HG03060 (cell line): ENCODE measurements at regions not wholly inside any gene's neighbourhood (a gene's known extent, or its start where the extent isn't known, plus 50 kb on each side); places are given as distances from the start of the nearest gene placed in this dataset.
"Not testable (repeated sequence)": the region's sequence is repeated elsewhere in the genome, so short reads cannot be mapped to it uniquely, and the experiment has no call there.

Experiments used
- ATAC-seq: cut with Tn5 transposase; IDR thresholded peaks from one replicate; pipeline ENCODE4 v1.9.1; 2021; ENCODE audit warnings: low read depth, moderate number of reproducible peaks; ENCODE audit not compliant: unreplicated experiment

DNA sequence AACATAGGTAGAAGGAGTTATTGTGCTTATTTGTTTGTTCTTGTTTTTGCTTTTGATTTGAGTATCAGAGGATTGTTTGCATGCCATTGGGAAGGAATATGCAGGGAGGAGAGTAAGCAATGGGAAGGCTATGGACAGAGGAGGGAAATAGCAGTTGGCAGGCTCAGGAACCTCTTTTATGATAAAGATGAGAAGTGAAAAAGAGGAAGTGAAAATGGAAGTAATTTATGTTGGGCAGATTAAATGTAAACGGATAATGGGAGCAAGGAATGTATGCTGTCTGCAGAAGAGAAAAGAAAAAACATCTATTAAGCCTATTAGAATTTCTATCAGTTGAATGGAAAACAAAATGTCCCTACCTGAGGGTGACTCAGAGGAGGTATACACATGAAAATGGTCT, 90.1 kb upstream of the NPSR1 start:
- ATAC-seq, result no peak

- ATAC-seq, result no peak
These were observed 87.9 kb upstream of the NPSR1 start for GRCh38 chr7:34569975-34570699.

DNA sequence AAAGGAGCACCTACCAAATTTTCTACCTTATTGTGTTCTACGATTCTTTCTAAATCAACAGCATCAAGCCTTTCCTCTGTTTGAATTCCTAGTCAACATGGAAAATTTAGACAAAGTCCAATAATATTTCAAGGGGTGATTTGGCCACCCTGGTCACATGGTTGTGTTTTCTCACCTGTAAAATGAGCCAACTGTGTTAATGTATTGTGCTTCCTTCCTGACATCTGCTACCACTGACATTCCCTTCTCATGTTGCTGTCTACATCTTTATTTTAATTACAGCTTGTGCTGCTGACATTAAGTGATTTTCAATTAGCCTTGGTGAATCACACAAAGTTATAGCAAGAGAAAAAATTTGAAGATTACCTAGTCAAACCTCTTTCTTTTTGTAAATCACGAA, 83.0 kb upstream of the NPSR1 start:
- ATAC-seq, result no peak

GRCh38 chr7:34577934-34578333, 80.1 kb upstream of the NPSR1 start:
- not testable (repeated sequence) for ATAC-seq

- ATAC-seq, result not testable (repeated sequence)
These were observed 76.3 kb upstream of the NPSR1 start for GRCh38 chr7:34581698-34582097.

GRCh38 chr7:34584526-34584925, 73.5 kb upstream of the NPSR1 start:
- ATAC-seq, result no peak

GRCh38 chr7:34596887-34597286, 61.1 kb upstream of the NPSR1 start:
- ATAC-seq, result no peak

GRCh38 chr7:34603711-34604444, 54.1 kb upstream of the NPSR1 start:
- ATAC-seq, result no peak
